HepG2 (cell line): ENCODE measurements at regions not wholly inside any gene's neighbourhood (a gene's known extent, or its start where the extent isn't known, plus 50 kb on each side); places are given as distances from the start of the nearest gene placed in this dataset.

ENCODE experiments used
- ATAC-seq: fragments of 200-7000 bp; cut with Tn5 transposase; 3 replicates; pipeline ENCODE4 v1.9.1; 2020; ENCODE audit warnings: mild to moderate bottlenecking, moderate library complexity
- BruUV-seq: library from RNA; stranded (reverse); fragments of 400-500 nt; replicated peaks from 2 replicates; lab custom pipeline; 2021; lab: Mats Ljungman, UMichigan
- CTCF ChIA-PET: fragments of 300-600 bp; formaldehyde crosslinking; extraction: SDS; loops from one replicate; lab custom pipeline; 2021; ENCODE audit warnings: low total read pairs, inconsistent platforms, low intra/inter-chr PET ratio; lab: Yijun Ruan, JAX
- POLR2A ChIA-PET: fragments of 350-600 bp; sonication (Branson Sonifier 250); formaldehyde crosslinking; loops from one replicate; lab custom pipeline; 2020; ENCODE audit warnings: antibody characterized with exemption, inconsistent platforms; lab: Yijun Ruan, JAX
- DNase-seq: peaks from one replicate; pipeline ENCODE4 v3.0.0-alpha.2; 2015; ENCODE audit warnings: low spot score
- FAIRE-seq: peaks from 3 replicates; lab custom pipeline; 2011; peaks lifted over from hg19 to GRCh38; lab: Jason Lieb, UNC
- H2AFZ ChIP-seq: one replicate; pipeline ENCODE4 v1.6.1; 2011; ENCODE audit warnings: low read length, inconsistent platforms
- H3K27ac ChIP-seq: fragments of 300-600 bp; 3 replicates; pipeline ENCODE4 v1.8.0; 2011; ENCODE audit warnings: mixed run types, mild to moderate bottlenecking, mixed read lengths, low read length, inconsistent platforms; ENCODE audit not compliant: insufficient read depth; ENCODE audit errors: extremely low read length
- H3K27me3 ChIP-seq, 2 experiments: fragments of 200-600 bp in 1 of 2; 2 replicates in 1 of 2; 3 replicates in 1 of 2; pipeline versions ENCODE4 v1.6.0 to v1.8.0; 2011; ENCODE audit warnings: low read length in 2 of 2, mild to moderate bottlenecking in 2 of 2, moderate library complexity in 2 of 2, inconsistent platforms in 1 of 2; ENCODE audit not compliant: insufficient read depth in 2 of 2, control insufficient read depth in 1 of 2
- H3K36me3 ChIP-seq, 2 experiments: fragments of 200-600 bp in 1 of 2; replicated peaks in 1 of 2; 2 replicates in 1 of 2; 3 replicates in 1 of 2; pipeline versions ENCODE4 v1.5.1 to v1.8.0; 2011; ENCODE audit warnings: low read length in 2 of 2, inconsistent platforms in 1 of 2; ENCODE audit not compliant: insufficient read depth in 2 of 2, control insufficient read depth in 1 of 2
- H3K4me1 ChIP-seq: 2 replicates; pipeline ENCODE4 v1.5.1; 2012; ENCODE audit warnings: low read length, inconsistent platforms; ENCODE audit not compliant: insufficient read depth
- H3K4me2 ChIP-seq: 2 replicates; pipeline ENCODE4 v1.6.0; 2011; ENCODE audit warnings: low read depth, low read length, inconsistent platforms
- H3K4me3 ChIP-seq, 3 experiments: fragments of 200-600 bp in 1 of 3; sonication (generic), shearing (Covaris generic) in 1 of 3; replicated peaks in 1 of 3; 2 replicates each; pipeline ENCODE4 v1.5.1; 2011 to 2016; ENCODE audit warnings: low read length in 3 of 3, inconsistent platforms in 2 of 3, low read depth in 2 of 3, mild to moderate bottlenecking in 2 of 3, control low read depth in 1 of 3, mixed read lengths in 1 of 3; ENCODE audit not compliant: insufficient read depth in 1 of 3
- H3K79me2 ChIP-seq: one replicate; pipeline ENCODE4 v1.6.1; 2011; ENCODE audit warnings: low read length, inconsistent platforms; ENCODE audit not compliant: insufficient read depth
- H3K9ac ChIP-seq: 2 replicates; pipeline ENCODE4 v1.6.0; 2011; ENCODE audit warnings: mild to moderate bottlenecking, low read depth, low read length, inconsistent platforms; ENCODE audit not compliant: insufficient read depth
- H3K9me3 ChIP-seq: 2 replicates; pipeline ENCODE4 v1.5.1; 2012; ENCODE audit warnings: mild to moderate bottlenecking, low read length
- H4K20me1 ChIP-seq: 2 replicates; pipeline ENCODE4 v1.6.0; 2011; ENCODE audit warnings: inconsistent platforms, mild to moderate bottlenecking, low read length, moderate library complexity; ENCODE audit not compliant: insufficient read depth
- HCFC1 ChIP-seq: fragments of 150-350 bp; IDR thresholded peaks from 2 replicates; pipeline ENCODE4 v1.6.1; 2014; ENCODE audit warnings: low read depth, low read length
- HNF4G ChIP-seq, 2 experiments: sonication (generic) in 1 of 2; formaldehyde crosslinking in 1 of 2; IDR thresholded peaks; 2 replicates each; pipeline versions ENCODE4 v1.4.0 to v1.6.1; 2011 to 2020; ENCODE audit warnings: borderline replicate concordance in 2 of 2, low read depth in 2 of 2, mild to moderate bottlenecking in 2 of 2, low read length in 1 of 2, missing genetic modification reagents in 1 of 2, moderate library complexity in 1 of 2
- IKZF1 ChIP-seq: fragments of 450-650 bp; IDR thresholded peaks from 2 replicates; pipeline ENCODE4 v1.7.1; 2016
- KAT8 ChIP-seq: IDR thresholded peaks from 2 replicates; pipeline ENCODE4 v1.6.1; 2016; ENCODE audit warnings: missing genetic modification reagents, missing compliant biosample characterization
- KLF16 ChIP-seq, 2 experiments: sonication (generic) in 1 of 2; formaldehyde crosslinking in 1 of 2; IDR thresholded peaks; 2 replicates each; pipeline versions ENCODE4 v1.6.1 to v1.8.0; 2016 to 2023; ENCODE audit warnings: missing genetic modification reagents in 2 of 2, missing compliant biosample characterization in 1 of 2
- KMT2A ChIP-seq: sonication (generic); formaldehyde crosslinking; IDR thresholded peaks from 2 replicates; pipeline ENCODE4 v1.4.0; 2020; ENCODE audit warnings: missing genetic modification reagents
- NBN ChIP-seq: fragments of 450-650 bp; conservative IDR thresholded peaks from 2 replicates; pipeline ENCODE4 v1.6.1; 2017
- SMAD1 ChIP-seq: sonication (generic); formaldehyde crosslinking; IDR thresholded peaks from 2 replicates; pipeline ENCODE4 v1.4.0; 2020; ENCODE audit warnings: missing genetic modification reagents, low read depth, mild to moderate bottlenecking, borderline replicate concordance
- ZFX ChIP-seq: sonication (generic); formaldehyde crosslinking; IDR thresholded peaks from 2 replicates; pipeline ENCODE4 v1.4.0; 2020; ENCODE audit warnings: mild to moderate bottlenecking, low read depth, missing genetic modification reagents, moderate library complexity
- whole genome bisulfite sequencing: methylation state at CpG from one replicate; pipeline ENCODE4 v1.1.6; 2017; ENCODE audit warnings: low lambda C conversion rate; 5-methylcytosine and 5-hydroxymethylcytosine counted together
- in situ Hi-C: cut with HindIII; loops from 2 replicates; pipeline ENCODE4 v1.10.0; 2017; ENCODE audit warnings: low pct_unique_long_range_greater_than_20kb; ENCODE audit not compliant: extremely low pct_ligation_motif_present
- intact Hi-C: fragments of 100-400 bp; cut with micrococcal nuclease; formaldehyde crosslinking; loops from one replicate; pipeline ENCODE4 v1.10.0; 2022; ENCODE audit not compliant: unreplicated experiment
- TF ChIP-seq, protein P1 (sequence below): sonication (generic); formaldehyde crosslinking; IDR thresholded peaks from 2 replicates; pipeline ENCODE4 v1.4.0; 2020; ENCODE audit warnings: missing genetic modification reagents
- TF ChIP-seq, protein P2 (sequence below): sonication (generic); formaldehyde crosslinking; IDR thresholded peaks from 2 replicates; pipeline ENCODE4 v1.4.0; 2020; ENCODE audit warnings: missing genetic modification reagents
- TF ChIP-seq, protein P3 (sequence below): sonication (generic); formaldehyde crosslinking; IDR thresholded peaks from 2 replicates; pipeline ENCODE4 v1.4.0; 2020; ENCODE audit warnings: missing genetic modification reagents, borderline replicate concordance
- TF ChIP-seq, protein P4 (sequence below): sonication (generic); formaldehyde crosslinking; IDR thresholded peaks from 2 replicates; pipeline ENCODE4 v1.9.0; 2021; ENCODE audit warnings: missing genetic modification reagents, borderline replicate concordance

DNA sequence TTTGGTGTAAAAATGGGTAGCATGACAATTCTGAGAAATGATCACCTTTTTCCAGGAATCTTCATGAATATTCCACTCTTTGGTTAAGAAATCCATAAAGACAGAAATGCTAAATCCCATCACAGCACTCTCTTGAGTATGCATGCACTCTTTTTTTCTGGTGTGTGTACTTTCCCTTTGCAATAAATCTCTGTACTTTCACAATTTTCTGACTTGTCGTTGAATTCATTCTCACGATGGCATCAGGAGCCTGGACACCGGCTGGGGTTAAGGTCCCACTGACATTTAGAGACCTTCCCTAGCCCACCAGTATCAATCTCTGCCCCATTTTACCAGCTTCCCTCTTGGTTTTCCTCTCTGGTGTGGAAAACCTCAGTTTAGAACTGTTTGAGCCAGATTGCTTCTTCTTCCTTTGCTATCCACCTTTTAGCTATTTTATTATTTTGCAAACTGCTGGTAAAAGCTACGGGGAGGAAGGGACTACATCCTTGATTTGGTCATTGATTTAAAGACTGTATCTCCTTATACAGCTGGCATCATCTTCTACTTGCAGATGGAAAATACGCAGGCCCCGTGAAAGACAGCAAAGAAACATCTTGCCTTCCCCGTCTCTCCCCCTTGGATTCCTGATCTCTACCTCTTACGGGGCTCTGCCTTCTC is 59.9 kb upstream of the ZFR start:
- no TSS peak for BruUV-seq
- no peaks in the 10 kb centered on the region for H3K9me3 ChIP-seq
- H3K4me3 ChIP-seq = no peak overlapping the region
- 50% methylated on average over 8 of the region's 8 CpGs for WGBS
- H3K36me3 ChIP-seq = no peaks in the 10 kb centered on the region
- peaks cover 1 to 6% of the 10 kb centered on the region in 2 experiments; a peak in 2 of 5 replicates for H3K27me3 ChIP-seq
- H3K79me2 ChIP-seq = no peaks in the 10 kb centered on the region
- FAIRE-seq = no peak
- in situ Hi-C loops = no loop called here
- CTCF ChIA-PET = no interaction called here
- no peak for ATAC-seq
- TF ChIP-seq, protein P1, sequence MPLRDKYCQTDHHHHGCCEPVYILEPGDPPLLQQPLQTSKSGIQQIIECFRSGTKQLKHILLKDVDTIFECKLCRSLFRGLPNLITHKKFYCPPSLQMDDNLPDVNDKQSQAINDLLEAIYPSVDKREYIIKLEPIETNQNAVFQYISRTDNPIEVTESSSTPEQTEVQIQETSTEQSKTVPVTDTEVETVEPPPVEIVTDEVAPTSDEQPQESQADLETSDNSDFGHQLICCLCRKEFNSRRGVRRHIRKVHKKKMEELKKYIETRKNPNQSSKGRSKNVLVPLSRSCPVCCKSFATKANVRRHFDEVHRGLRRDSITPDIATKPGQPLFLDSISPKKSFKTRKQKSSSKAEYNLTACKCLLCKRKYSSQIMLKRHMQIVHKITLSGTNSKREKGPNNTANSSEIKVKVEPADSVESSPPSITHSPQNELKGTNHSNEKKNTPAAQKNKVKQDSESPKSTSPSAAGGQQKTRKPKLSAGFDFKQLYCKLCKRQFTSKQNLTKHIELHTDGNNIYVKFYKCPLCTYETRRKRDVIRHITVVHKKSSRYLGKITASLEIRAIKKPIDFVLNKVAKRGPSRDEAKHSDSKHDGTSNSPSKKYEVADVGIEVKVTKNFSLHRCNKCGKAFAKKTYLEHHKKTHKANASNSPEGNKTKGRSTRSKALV = no peak
- TF ChIP-seq KAT8 (CRISPR knock-in tag) = no peak
- TF ChIP-seq IKZF1 = no peak
- no peak for TF ChIP-seq KMT2A (CRISPR knock-in tag)
- TF ChIP-seq SMAD1 (CRISPR knock-in tag) = no peak
- TF ChIP-seq ZFX (CRISPR knock-in tag) = no peak
- TF ChIP-seq, protein P2, sequence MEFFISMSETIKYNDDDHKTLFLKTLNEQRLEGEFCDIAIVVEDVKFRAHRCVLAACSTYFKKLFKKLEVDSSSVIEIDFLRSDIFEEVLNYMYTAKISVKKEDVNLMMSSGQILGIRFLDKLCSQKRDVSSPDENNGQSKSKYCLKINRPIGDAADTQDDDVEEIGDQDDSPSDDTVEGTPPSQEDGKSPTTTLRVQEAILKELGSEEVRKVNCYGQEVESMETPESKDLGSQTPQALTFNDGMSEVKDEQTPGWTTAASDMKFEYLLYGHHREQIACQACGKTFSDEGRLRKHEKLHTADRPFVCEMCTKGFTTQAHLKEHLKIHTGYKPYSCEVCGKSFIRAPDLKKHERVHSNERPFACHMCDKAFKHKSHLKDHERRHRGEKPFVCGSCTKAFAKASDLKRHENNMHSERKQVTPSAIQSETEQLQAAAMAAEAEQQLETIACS (CRISPR knock-in tag) = no peak
- TF ChIP-seq, protein P3, sequence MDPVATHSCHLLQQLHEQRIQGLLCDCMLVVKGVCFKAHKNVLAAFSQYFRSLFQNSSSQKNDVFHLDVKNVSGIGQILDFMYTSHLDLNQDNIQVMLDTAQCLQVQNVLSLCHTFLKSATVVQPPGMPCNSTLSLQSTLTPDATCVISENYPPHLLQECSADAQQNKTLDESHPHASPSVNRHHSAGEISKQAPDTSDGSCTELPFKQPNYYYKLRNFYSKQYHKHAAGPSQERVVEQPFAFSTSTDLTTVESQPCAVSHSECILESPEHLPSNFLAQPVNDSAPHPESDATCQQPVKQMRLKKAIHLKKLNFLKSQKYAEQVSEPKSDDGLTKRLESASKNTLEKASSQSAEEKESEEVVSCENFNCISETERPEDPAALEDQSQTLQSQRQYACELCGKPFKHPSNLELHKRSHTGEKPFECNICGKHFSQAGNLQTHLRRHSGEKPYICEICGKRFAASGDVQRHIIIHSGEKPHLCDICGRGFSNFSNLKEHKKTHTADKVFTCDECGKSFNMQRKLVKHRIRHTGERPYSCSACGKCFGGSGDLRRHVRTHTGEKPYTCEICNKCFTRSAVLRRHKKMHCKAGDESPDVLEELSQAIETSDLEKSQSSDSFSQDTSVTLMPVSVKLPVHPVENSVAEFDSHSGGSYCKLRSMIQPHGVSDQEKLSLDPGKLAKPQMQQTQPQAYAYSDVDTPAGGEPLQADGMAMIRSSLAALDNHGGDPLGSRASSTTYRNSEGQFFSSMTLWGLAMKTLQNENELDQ (CRISPR knock-in tag) = no peak
- TF ChIP-seq HCFC1 = no peak
- TF ChIP-seq, protein P4, sequence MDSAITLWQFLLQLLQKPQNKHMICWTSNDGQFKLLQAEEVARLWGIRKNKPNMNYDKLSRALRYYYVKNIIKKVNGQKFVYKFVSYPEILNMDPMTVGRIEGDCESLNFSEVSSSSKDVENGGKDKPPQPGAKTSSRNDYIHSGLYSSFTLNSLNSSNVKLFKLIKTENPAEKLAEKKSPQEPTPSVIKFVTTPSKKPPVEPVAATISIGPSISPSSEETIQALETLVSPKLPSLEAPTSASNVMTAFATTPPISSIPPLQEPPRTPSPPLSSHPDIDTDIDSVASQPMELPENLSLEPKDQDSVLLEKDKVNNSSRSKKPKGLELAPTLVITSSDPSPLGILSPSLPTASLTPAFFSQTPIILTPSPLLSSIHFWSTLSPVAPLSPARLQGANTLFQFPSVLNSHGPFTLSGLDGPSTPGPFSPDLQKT (CRISPR knock-in tag) = no peak
- no peak for TF ChIP-seq KLF16 (CRISPR knock-in tag; IDR thresholded peaks at IDR 0.05)
- TF ChIP-seq NBN = no peak
- no peak for TF ChIP-seq HNF4G (IDR thresholded peaks at IDR 0.05; ENCODE audit: borderline replicate concordance, low read depth, low read length)
- TF ChIP-seq HNF4G (CRISPR knock-in tag; IDR thresholded peaks at IDR 0.05; ENCODE audit: borderline replicate concordance, low read depth) = no peak
- intact Hi-C loops = no loop called here
- H3K4me2 ChIP-seq = peak overlapping the region; percentile 6; the same call in 1 of the 2 replicates
- no peak overlapping the region for H3K9ac ChIP-seq
- H3K4me1 ChIP-seq = peaks cover 45% of the 10 kb centered on the region
- no peak overlapping the region for H3K27ac ChIP-seq
- no peaks in the 10 kb centered on the region for H4K20me1 ChIP-seq
- H2AFZ ChIP-seq = no peak overlapping the region
- DNase-seq = no peak
- POLR2A ChIA-PET = interaction anchor here (0.8 to 1.5 kb wide), 2 partner anchors 23 to 60 kb away, joined by 3 read pairs; partner anchors contain the start of gene ZFR
